ENCODE measurements at regions not wholly inside any gene's neighbourhood (a gene's known extent, or its start where the extent isn't known, plus 50 kb on each side); places are given as distances from the start of the nearest gene placed in this dataset.

- TF ChIP-seq, protein P1, sequence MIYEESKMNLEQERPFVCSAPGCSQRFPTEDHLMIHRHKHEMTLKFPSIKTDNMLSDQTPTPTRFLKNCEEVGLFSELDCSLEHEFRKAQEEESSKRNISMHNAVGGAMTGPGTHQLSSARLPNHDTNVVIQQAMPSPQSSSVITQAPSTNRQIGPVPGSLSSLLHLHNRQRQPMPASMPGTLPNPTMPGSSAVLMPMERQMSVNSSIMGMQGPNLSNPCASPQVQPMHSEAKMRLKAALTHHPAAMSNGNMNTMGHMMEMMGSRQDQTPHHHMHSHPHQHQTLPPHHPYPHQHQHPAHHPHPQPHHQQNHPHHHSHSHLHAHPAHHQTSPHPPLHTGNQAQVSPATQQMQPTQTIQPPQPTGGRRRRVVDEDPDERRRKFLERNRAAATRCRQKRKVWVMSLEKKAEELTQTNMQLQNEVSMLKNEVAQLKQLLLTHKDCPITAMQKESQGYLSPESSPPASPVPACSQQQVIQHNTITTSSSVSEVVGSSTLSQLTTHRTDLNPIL (CRISPR knock-in tag; IDR thresholded peaks at IDR 0.05; ENCODE audit: low read depth), result no peak
- TF ChIP-seq SNAI2 (CRISPR knock-in tag; IDR thresholded peaks at IDR 0.05), result no peak
- TF ChIP-seq ZFP3 (CRISPR knock-in tag; IDR thresholded peaks at IDR 0.05), result no peak
- no peak for TF ChIP-seq ISL1 (CRISPR knock-in tag; IDR thresholded peaks at IDR 0.05)
Measured at GRCh38 chr6:78132671-78133410, 480.0 kb downstream of the MEI4 start (continued).

DNA sequence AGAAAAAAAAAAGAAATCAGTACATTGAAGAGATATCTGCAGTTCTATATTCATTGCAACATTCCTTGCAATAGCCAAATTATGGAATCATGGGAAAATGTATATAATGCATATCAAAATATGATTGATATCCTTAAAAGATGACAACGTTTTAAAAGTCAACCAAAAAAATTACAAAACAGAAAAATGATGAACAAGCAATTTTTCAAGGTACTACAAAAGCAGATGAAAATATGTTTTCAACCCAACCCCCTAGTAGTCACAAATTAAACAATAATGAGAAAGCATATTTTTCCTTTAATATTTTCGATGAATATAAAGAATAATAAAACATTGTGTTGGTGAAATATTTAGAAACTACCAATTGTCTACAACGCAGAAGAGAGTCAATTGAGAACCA lies 497.6 kb downstream of the MEI4 start:
- TF ChIP-seq CSDC2 (CRISPR knock-in tag; IDR thresholded peaks at IDR 0.05) (no peak), SNAI2 (CRISPR knock-in tag; IDR thresholded peaks at IDR 0.05) (no peak), GLIS3 (CRISPR knock-in tag; IDR thresholded peaks at IDR 0.05) (no peak), TOX (CRISPR knock-in tag; IDR thresholded peaks at IDR 0.05; ENCODE audit: borderline replicate concordance) (no peak), TCF4 (CRISPR knock-in tag; IDR thresholded peaks at IDR 0.05; ENCODE audit: borderline replicate concordance) (no peak), ZC3H10 (CRISPR knock-in tag; IDR thresholded peaks at IDR 0.05) (no peak), ZFP3 (CRISPR knock-in tag; IDR thresholded peaks at IDR 0.05) (no peak), PPARA (CRISPR knock-in tag; IDR thresholded peaks at IDR 0.05; ENCODE audit: borderline replicate concordance) (no peak), ISL1 (CRISPR knock-in tag; IDR thresholded peaks at IDR 0.05) (no peak), ZFP30 (CRISPR knock-in tag; IDR thresholded peaks at IDR 0.05) (no peak), ZNF8 (CRISPR knock-in tag; IDR thresholded peaks at IDR 0.05) (no peak)
- TF ChIP-seq, protein P2, sequence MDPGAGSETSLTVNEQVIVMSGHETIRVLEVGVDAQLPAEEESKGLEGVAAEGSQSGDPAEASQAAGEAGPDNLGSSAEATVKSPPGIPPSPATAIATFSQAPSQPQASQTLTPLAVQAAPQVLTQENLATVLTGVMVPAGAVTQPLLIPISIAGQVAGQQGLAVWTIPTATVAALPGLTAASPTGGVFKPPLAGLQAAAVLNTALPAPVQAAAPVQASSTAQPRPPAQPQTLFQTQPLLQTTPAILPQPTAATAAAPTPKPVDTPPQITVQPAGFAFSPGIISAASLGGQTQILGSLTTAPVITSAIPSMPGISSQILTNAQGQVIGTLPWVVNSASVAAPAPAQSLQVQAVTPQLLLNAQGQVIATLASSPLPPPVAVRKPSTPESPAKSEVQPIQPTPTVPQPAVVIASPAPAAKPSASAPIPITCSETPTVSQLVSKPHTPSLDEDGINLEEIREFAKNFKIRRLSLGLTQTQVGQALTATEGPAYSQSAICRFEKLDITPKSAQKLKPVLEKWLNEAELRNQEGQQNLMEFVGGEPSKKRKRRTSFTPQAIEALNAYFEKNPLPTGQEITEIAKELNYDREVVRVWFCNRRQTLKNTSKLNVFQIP (CRISPR knock-in tag; IDR thresholded peaks at IDR 0.05; ENCODE audit: borderline replicate concordance, low read depth), result no peak
- TF ChIP-seq, protein P3, sequence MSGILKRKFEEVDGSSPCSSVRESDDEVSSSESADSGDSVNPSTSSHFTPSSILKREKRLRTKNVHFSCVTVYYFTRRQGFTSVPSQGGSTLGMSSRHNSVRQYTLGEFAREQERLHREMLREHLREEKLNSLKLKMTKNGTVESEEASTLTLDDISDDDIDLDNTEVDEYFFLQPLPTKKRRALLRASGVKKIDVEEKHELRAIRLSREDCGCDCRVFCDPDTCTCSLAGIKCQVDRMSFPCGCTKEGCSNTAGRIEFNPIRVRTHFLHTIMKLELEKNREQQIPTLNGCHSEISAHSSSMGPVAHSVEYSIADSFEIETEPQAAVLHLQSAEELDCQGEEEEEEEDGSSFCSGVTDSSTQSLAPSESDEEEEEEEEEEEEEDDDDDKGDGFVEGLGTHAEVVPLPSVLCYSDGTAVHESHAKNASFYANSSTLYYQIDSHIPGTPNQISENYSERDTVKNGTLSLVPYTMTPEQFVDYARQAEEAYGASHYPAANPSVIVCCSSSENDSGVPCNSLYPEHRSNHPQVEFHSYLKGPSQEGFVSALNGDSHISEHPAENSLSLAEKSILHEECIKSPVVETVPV (CRISPR knock-in tag; IDR thresholded peaks at IDR 0.05), result no peak
- no peak for ATAC-seq

DNA sequence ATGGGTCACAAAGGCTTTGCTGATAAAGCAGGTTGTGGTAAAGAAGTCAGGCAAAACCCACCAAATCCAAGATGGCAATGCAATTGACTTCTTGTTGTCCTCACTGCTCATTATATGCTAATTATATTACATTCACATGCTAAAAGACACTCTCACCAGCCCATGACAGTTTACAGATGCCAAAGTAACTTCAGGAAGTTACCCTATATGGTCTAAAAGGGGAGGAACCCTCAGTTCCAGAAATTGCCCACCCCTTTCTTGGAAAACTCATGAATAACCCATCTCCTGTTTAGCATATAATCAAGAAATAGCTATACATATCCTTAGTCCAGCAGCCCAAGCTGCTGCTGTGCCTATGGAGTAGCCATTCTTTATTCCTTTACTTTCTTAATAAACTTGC lies 501.1 kb downstream of the MEI4 start:
- TF ChIP-seq, protein P1 (CRISPR knock-in tag; IDR thresholded peaks at IDR 0.05; ENCODE audit: low read depth), result no peak
- no peak for TF ChIP-seq PPARA (CRISPR knock-in tag; IDR thresholded peaks at IDR 0.05; ENCODE audit: borderline replicate concordance)
- TF ChIP-seq ISL1 (CRISPR knock-in tag; IDR thresholded peaks at IDR 0.05), result no peak
- TF ChIP-seq ZNF70 (CRISPR knock-in tag; IDR thresholded peaks at IDR 0.05), result no peak
- no peak for TF ChIP-seq OSR1 (CRISPR knock-in tag; IDR thresholded peaks at IDR 0.05)
- TF ChIP-seq, protein P3 (CRISPR knock-in tag; IDR thresholded peaks at IDR 0.05), result no peak
- no peak for TF ChIP-seq ZC3H10 (CRISPR knock-in tag; IDR thresholded peaks at IDR 0.05)
- ATAC-seq, result no peak

GRCh38 chr6:78157606-78158005 lies 504.8 kb downstream of the MEI4 start:
- TF ChIP-seq, protein P4, sequence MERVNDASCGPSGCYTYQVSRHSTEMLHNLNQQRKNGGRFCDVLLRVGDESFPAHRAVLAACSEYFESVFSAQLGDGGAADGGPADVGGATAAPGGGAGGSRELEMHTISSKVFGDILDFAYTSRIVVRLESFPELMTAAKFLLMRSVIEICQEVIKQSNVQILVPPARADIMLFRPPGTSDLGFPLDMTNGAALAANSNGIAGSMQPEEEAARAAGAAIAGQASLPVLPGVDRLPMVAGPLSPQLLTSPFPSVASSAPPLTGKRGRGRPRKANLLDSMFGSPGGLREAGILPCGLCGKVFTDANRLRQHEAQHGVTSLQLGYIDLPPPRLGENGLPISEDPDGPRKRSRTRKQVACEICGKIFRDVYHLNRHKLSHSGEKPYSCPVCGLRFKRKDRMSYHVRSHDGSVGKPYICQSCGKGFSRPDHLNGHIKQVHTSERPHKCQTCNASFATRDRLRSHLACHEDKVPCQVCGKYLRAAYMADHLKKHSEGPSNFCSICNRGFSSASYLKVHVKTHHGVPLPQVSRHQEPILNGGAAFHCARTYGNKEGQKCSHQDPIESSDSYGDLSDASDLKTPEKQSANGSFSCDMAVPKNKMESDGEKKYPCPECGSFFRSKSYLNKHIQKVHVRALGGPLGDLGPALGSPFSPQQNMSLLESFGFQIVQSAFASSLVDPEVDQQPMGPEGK (CRISPR knock-in tag; IDR thresholded peaks at IDR 0.05; ENCODE audit: borderline replicate concordance), result no peak
- TF ChIP-seq ESRRG (CRISPR knock-in tag; IDR thresholded peaks at IDR 0.05) (no peak), ARNTL (CRISPR knock-in tag; IDR thresholded peaks at IDR 0.05; ENCODE audit: borderline replicate concordance, low read depth) (no peak), ZNF8 (CRISPR knock-in tag; IDR thresholded peaks at IDR 0.05) (no peak), BACH2 (CRISPR knock-in tag; IDR thresholded peaks at IDR 0.05; ENCODE audit: borderline replicate concordance) (no peak), ZNF70 (CRISPR knock-in tag; IDR thresholded peaks at IDR 0.05) (no peak), ISL1 (CRISPR knock-in tag; IDR thresholded peaks at IDR 0.05) (no peak), TOX (CRISPR knock-in tag; IDR thresholded peaks at IDR 0.05; ENCODE audit: borderline replicate concordance) (no peak)
- TF ChIP-seq, protein P3 (CRISPR knock-in tag; IDR thresholded peaks at IDR 0.05), result no peak
- TF ChIP-seq, protein P1 (CRISPR knock-in tag; IDR thresholded peaks at IDR 0.05; ENCODE audit: low read depth), result no peak
- no peak for ATAC-seq

Data from SK-N-SH treated with all-trans-retinoic acid at 6 μM for 48 hours (cell line).